ENCODE measurements at regions not wholly inside any gene's neighbourhood (a gene's known extent, or its start where the extent isn't known, plus 50 kb on each side); places are given as distances from the start of the nearest gene placed in this dataset.
"Not testable (repeated sequence)": the region's sequence is repeated elsewhere in the genome, so short reads cannot be mapped to it uniquely, and the experiment has no call there.

DNA sequence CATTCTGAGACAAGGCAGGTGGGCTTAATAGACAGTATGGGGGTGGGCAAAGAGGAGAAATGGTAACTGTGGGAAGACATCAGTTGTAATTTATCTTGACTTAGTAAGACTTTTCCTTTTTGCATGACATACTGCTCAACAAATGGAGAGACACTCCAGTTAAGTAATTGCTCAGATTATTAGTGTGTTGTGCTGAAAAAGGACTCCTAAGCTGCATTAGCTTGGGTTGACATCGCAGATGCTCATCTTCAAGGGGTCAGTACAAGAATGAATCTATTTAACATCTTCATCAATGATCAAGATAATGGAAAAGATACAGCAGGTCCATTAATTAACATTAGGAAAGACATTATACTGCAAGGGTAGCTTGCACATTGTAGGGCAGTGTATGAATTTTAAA lies 181.1 kb upstream of the ELAVL2 start:
- DNase-seq (no peak), ATAC-seq (no peak)
- H3K36me3 Mint-ChIP-seq (ENCODE audit: low read depth), result no peaks in the 10 kb centered on the region
- intact Hi-C loops (cut with micrococcal nuclease), result no loop called here
- H3K9me3 Mint-ChIP-seq, result peaks cover 18% of the 10 kb centered on the region
- H3K27ac Mint-ChIP-seq, result no peak overlapping the region
- H3K27me3 Mint-ChIP-seq, result no peaks in the 10 kb centered on the region
- no peak overlapping the region for H3K4me3 Mint-ChIP-seq
- no peak for TF ChIP-seq CTCF (IDR thresholded peaks at IDR 0.05)
- ChIA-PET POLR2A (no interaction called here), CTCF (no interaction called here)
- no peaks in the 10 kb centered on the region for H3K4me1 Mint-ChIP-seq (ENCODE audit: low read depth)

GRCh38 chr9:23991874-23992273 lies 165.8 kb upstream of the ELAVL2 start:
- not testable (repeated sequence) for H3K4me1 Mint-ChIP-seq (ENCODE audit: low read depth)

GRCh38 chr9:23979491-23979890 lies 153.5 kb upstream of the ELAVL2 start:
- ATAC-seq, result no peak
- no peak for DNase-seq
- Mint-ChIP-seq H3K27me3 (no peaks in the 10 kb centered on the region), H3K36me3 (ENCODE audit: low read depth) (no peaks in the 10 kb centered on the region), H3K4me1 (ENCODE audit: low read depth) (no peaks in the 10 kb centered on the region), H3K27ac (no peak overlapping the region), H3K9me3 (peaks cover 19% of the 10 kb centered on the region), H3K4me3 (no peak overlapping the region)
- POLR2A ChIA-PET, result no interaction called here
- intact Hi-C loops (cut with micrococcal nuclease), result no loop called here
- no peak for TF ChIP-seq CTCF (IDR thresholded peaks at IDR 0.05)
- CTCF ChIA-PET, result no interaction called here

More at GRCh38 chr9:23991874-23992273, 165.8 kb upstream of the ELAVL2 start:
- POLR2A ChIA-PET; H3K4me3 Mint-ChIP-seq; ATAC-seq; H3K27me3 Mint-ChIP-seq; DNase-seq; intact Hi-C loops (cut with micrococcal nuclease); CTCF ChIA-PET; H3K36me3 Mint-ChIP-seq (ENCODE audit: low read depth); H3K27ac Mint-ChIP-seq: not testable (repeated sequence)
- H3K9me3 Mint-ChIP-seq, result peaks cover 16% of the 10 kb centered on the region

DNA sequence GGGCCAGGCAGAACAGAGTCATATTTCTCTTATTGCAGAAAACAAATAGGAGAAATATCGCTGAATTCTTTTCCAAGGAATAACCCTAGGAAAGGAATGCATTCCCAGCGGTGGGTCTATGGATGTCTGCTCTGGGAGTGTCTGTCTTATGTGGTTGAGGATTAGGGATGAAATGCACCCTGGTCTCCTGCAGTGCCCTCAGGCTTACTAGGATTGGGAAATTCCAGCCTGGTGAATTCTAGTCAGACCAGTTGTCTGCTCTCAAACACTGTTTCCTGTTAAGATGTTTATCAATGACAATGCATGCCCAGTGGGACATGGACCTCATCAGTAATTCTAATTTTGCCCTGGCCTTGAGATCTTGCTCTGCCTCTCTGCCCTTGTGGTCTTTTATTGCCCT lies 136.1 kb upstream of the ELAVL2 start:
- H3K27ac Mint-ChIP-seq, result no peak overlapping the region
- no peaks in the 10 kb centered on the region for H3K36me3 Mint-ChIP-seq (ENCODE audit: low read depth)
- no peaks in the 10 kb centered on the region for H3K4me1 Mint-ChIP-seq (ENCODE audit: low read depth)
- intact Hi-C loops (cut with micrococcal nuclease), result no loop called here
- ChIA-PET POLR2A (no interaction called here), CTCF (no interaction called here)
- DNase-seq (no peak), ATAC-seq (no peak)
- H3K27me3 Mint-ChIP-seq, result no peaks in the 10 kb centered on the region
- TF ChIP-seq CTCF (IDR thresholded peaks at IDR 0.05), result no peak
- H3K4me3 Mint-ChIP-seq, result no peak overlapping the region
- H3K9me3 Mint-ChIP-seq, result peaks cover 20% of the 10 kb centered on the region

GRCh38 chr9:23945897-23946296 lies 119.9 kb upstream of the ELAVL2 start:
- no peaks in the 10 kb centered on the region for H3K4me1 Mint-ChIP-seq (ENCODE audit: low read depth)
- intact Hi-C loops (cut with micrococcal nuclease), result no loop called here
- no peaks in the 10 kb centered on the region for H3K27me3 Mint-ChIP-seq
- no peak for DNase-seq
- ATAC-seq, result no peak
- peaks cover 21% of the 10 kb centered on the region for H3K9me3 Mint-ChIP-seq
- ChIA-PET CTCF (no interaction called here), POLR2A (no interaction called here)
- no peak overlapping the region for H3K27ac Mint-ChIP-seq
- TF ChIP-seq CTCF (IDR thresholded peaks at IDR 0.05), result no peak
- H3K4me3 Mint-ChIP-seq, result no peak overlapping the region
- H3K36me3 Mint-ChIP-seq (ENCODE audit: low read depth), result no peaks in the 10 kb centered on the region

DNA sequence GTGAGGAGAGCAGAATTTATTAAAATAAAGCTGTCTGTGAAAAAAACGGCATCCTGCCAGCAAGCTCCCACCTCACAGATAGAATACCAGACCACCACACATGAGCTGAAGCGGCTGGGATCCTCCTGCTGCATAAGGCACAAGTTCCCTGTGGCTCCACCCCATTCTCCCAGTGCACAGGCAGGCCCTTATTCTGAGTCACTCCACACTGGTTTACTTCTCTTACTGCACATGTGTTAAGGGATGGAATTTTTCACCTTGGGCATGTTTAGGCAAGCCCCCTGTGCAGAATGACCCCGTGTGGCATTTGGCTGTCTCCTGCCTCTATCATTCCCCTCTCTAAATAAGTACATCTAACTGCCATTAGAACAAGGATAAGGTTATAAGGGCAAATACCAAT lies 115.0 kb upstream of the ELAVL2 start:
- DNase-seq (no peak), ATAC-seq (no peak)
- no peak overlapping the region for H3K4me3 Mint-ChIP-seq
- TF ChIP-seq CTCF (IDR thresholded peaks at IDR 0.05), result no peak
- no peak overlapping the region for H3K27ac Mint-ChIP-seq
- no peaks in the 10 kb centered on the region for H3K36me3 Mint-ChIP-seq (ENCODE audit: low read depth)
- ChIA-PET POLR2A (no interaction called here), CTCF (no interaction called here)
- H3K27me3 Mint-ChIP-seq, result no peaks in the 10 kb centered on the region
- H3K9me3 Mint-ChIP-seq, result peaks cover 20% of the 10 kb centered on the region
- H3K4me1 Mint-ChIP-seq (ENCODE audit: low read depth), result no peaks in the 10 kb centered on the region
- intact Hi-C loops (cut with micrococcal nuclease), result no loop called here
